ENCODE measurements at regions not wholly inside any gene's neighbourhood (a gene's known extent, or its start where the extent isn't known, plus 50 kb on each side); places are given as distances from the start of the nearest gene placed in this dataset.
A peak's percentile ranks its signal among the peaks of the same experiment; 100 is the strongest.

GRCh38 chr7:135817583-135817982 is 69.0 kb upstream of the FAM180A start:
- Histone ChIP-seq H3K9ac (no peak overlapping the region), H2AFZ (ENCODE audit: low read depth) (no peak overlapping the region), H3K4me2 (no peak overlapping the region), H3K36me3 (ENCODE audit: insufficient read depth) (no peaks in the 10 kb centered on the region), H3K4me1 (ENCODE audit: low read depth, poor library complexity, severe bottlenecking) (peaks cover 42% of the 10 kb centered on the region), H3K79me2 (ENCODE audit: insufficient read depth, low read depth) (no peaks in the 10 kb centered on the region), H3K27ac (no peak overlapping the region), H4K20me1 (ENCODE audit: insufficient read depth) (no peaks in the 10 kb centered on the region), H3K4me3 (IDR thresholded peaks at IDR 0.05; ENCODE audit: insufficient read depth, low read depth, low read length) (no peak overlapping the region), H3K27me3 (ENCODE audit: insufficient read depth, low read depth) (no peaks in the 10 kb centered on the region)
- no peak for TF ChIP-seq CTCF (conservative IDR thresholded peaks at IDR 0.05; ENCODE audit: low read depth, low read length)

- no peak for TF ChIP-seq CTCF (conservative IDR thresholded peaks at IDR 0.05; ENCODE audit: low read depth, low read length)
- Histone ChIP-seq H3K4me3 (IDR thresholded peaks at IDR 0.05; ENCODE audit: insufficient read depth, low read depth, low read length) (no peak overlapping the region), H4K20me1 (ENCODE audit: insufficient read depth) (no peaks in the 10 kb centered on the region), H3K4me1 (ENCODE audit: low read depth, poor library complexity, severe bottlenecking) (peaks cover 60% of the 10 kb centered on the region), H2AFZ (ENCODE audit: low read depth) (no peak overlapping the region), H3K9ac (no peak overlapping the region), H3K4me2 (peak overlapping the region; percentile 41; the same call in 1 of the 2 replicates), H3K79me2 (ENCODE audit: insufficient read depth, low read depth) (no peaks in the 10 kb centered on the region), H3K27me3 (ENCODE audit: insufficient read depth, low read depth) (no peaks in the 10 kb centered on the region), H3K27ac (peak overlapping the region; percentile 45; the same call in 1 of the 2 replicates), H3K36me3 (ENCODE audit: insufficient read depth) (no peaks in the 10 kb centered on the region)
Measured at GRCh38 chr7:135815033-135815432, 66.4 kb upstream of the FAM180A start.

GRCh38 chr7:135812148-135812547 is 63.5 kb upstream of the FAM180A start:
- H2AFZ ChIP-seq (ENCODE audit: low read depth): peak overlapping the region; percentile 25; the same call in 1 of the 2 replicates
- H3K79me2 ChIP-seq (ENCODE audit: insufficient read depth, low read depth): no peaks in the 10 kb centered on the region
- H3K4me1 ChIP-seq (ENCODE audit: low read depth, poor library complexity, severe bottlenecking): peaks cover 66% of the 10 kb centered on the region
- H4K20me1 ChIP-seq (ENCODE audit: insufficient read depth): no peaks in the 10 kb centered on the region
- H3K36me3 ChIP-seq (ENCODE audit: insufficient read depth): no peaks in the 10 kb centered on the region
- no peak for TF ChIP-seq CTCF (conservative IDR thresholded peaks at IDR 0.05; ENCODE audit: low read depth, low read length)
- H3K27ac ChIP-seq: peak overlapping the region; percentile 47
- H3K27me3 ChIP-seq (ENCODE audit: insufficient read depth, low read depth): no peaks in the 10 kb centered on the region
- H3K4me3 ChIP-seq (IDR thresholded peaks at IDR 0.05; ENCODE audit: insufficient read depth, low read depth, low read length): no peak overlapping the region
- peak overlapping the region; percentile 54; the same call in 1 of the 2 replicates for H3K4me2 ChIP-seq
- no peak overlapping the region for H3K9ac ChIP-seq

GRCh38 chr7:135811506-135811905 is 62.9 kb upstream of the FAM180A start:
- Histone ChIP-seq H3K79me2 (ENCODE audit: insufficient read depth, low read depth) (no peaks in the 10 kb centered on the region), H3K4me1 (ENCODE audit: low read depth, poor library complexity, severe bottlenecking) (peaks cover 63% of the 10 kb centered on the region), H3K4me3 (IDR thresholded peaks at IDR 0.05; ENCODE audit: insufficient read depth, low read depth, low read length) (no peak overlapping the region), H4K20me1 (ENCODE audit: insufficient read depth) (no peaks in the 10 kb centered on the region), H2AFZ (ENCODE audit: low read depth) (peak overlapping the region; percentile 25; the same call in 1 of the 2 replicates), H3K27ac (peak overlapping the region; percentile 47), H3K4me2 (peak overlapping the region; percentile 54), H3K9ac (no peak overlapping the region), H3K27me3 (ENCODE audit: insufficient read depth, low read depth) (no peaks in the 10 kb centered on the region), H3K36me3 (ENCODE audit: insufficient read depth) (no peaks in the 10 kb centered on the region)
- TF ChIP-seq CTCF (conservative IDR thresholded peaks at IDR 0.05; ENCODE audit: low read depth, low read length): no peak

Measured in KMS-11 (cell line).